A673 (cell line): ENCODE measurements at regions not wholly inside any gene's neighbourhood (a gene's known extent, or its start where the extent isn't known, plus 50 kb on each side); places are given as distances from the start of the nearest gene placed in this dataset.

Experiments used
- EZH2 ChIP-seq: fragments of 200-600 bp; sonication (generic); IDR thresholded peaks from 2 replicates; pipeline ENCODE4 v1.6.1; 2017; ENCODE audit warnings: borderline replicate concordance, low read depth, mild to moderate bottlenecking, mixed read lengths, antibody characterized with exemption, low read length; ENCODE audit not compliant: poor library complexity, severe bottlenecking
- TF ChIP-seq, protein P1 (sequence below): fragments of 300-800, 200-600 bp; sonication (generic); conservative IDR thresholded peaks from 2 replicates; pipeline ENCODE4 v1.5.1; 2017; ENCODE audit warnings: low read depth, mild to moderate bottlenecking, antibody characterized with exemption, low read length, moderate library complexity, mixed read lengths

DNA sequence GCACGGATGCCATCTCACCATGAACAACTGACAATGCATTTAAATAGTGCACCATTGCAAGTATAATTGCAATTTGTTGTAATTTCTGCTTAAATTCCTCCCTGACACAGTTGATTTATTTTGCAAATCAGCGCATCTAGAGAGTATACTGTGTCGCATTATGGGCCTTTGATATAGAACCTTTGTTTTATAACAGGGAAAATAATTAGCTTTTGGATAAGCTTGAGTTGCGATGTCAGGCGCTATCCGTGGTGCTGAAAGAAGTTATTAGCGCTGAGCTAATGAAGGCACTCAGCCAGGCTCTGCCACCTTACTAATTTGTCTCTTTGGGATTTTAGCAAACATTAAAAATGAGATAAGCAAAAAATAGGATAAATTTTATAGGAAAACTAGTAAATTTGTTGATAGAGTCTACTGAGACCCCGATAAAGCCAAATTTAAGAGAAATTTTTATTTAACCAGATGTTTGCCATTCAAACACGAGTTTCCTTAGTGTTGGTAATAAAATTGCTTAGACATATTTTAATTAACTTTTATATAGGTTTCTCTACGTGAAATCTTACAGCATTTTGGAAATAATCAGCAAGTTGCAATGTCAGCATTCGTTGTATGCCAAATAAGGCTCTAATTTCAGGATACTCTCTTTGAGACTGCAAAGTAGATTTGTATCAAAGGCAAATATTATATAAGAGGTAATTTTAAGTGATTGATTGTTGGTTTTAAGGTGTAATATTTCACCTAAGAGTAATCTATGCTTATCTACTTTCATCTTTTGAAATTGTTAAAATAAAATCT, 355.5 kb downstream of the TLR4 start:
- TF ChIP-seq, protein P1, sequence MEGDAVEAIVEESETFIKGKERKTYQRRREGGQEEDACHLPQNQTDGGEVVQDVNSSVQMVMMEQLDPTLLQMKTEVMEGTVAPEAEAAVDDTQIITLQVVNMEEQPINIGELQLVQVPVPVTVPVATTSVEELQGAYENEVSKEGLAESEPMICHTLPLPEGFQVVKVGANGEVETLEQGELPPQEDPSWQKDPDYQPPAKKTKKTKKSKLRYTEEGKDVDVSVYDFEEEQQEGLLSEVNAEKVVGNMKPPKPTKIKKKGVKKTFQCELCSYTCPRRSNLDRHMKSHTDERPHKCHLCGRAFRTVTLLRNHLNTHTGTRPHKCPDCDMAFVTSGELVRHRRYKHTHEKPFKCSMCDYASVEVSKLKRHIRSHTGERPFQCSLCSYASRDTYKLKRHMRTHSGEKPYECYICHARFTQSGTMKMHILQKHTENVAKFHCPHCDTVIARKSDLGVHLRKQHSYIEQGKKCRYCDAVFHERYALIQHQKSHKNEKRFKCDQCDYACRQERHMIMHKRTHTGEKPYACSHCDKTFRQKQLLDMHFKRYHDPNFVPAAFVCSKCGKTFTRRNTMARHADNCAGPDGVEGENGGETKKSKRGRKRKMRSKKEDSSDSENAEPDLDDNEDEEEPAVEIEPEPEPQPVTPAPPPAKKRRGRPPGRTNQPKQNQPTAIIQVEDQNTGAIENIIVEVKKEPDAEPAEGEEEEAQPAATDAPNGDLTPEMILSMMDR = no peak
- TF ChIP-seq EZH2 = no peak
